PC-9 (cell line): ENCODE measurements at regions not wholly inside any gene's neighbourhood (a gene's known extent, or its start where the extent isn't known, plus 50 kb on each side); places are given as distances from the start of the nearest gene placed in this dataset.
"Not testable (repeated sequence)": the region's sequence is repeated elsewhere in the genome, so short reads cannot be mapped to it uniquely, and the experiment has no call there.

ENCODE experiments used
- BruUV-seq: library from RNA; stranded (reverse); fragments of 400-500 nt; replicated peaks from 2 replicates; lab custom pipeline; 2021; lab: Mats Ljungman, UMichigan
- CTCF ChIA-PET: fragments of 300-600 bp; sonication (Branson Sonifier 250); formaldehyde crosslinking; loops from one replicate; lab custom pipeline; 2022; ENCODE audit warnings: antibody characterized with exemption; lab: Charles Lee
- POLR2A ChIA-PET: fragments of 300-600 bp; sonication (Branson Sonifier 250); formaldehyde crosslinking; loops from one replicate; lab custom pipeline; 2022; ENCODE audit warnings: antibody characterized with exemption; ENCODE audit not compliant: unreplicated experiment; lab: Charles Lee
- DNase-seq, 2 experiments: peaks; one replicate each; pipeline versions ENCODE4 v3.0.0 to v3.0.0-alpha.2; 2015 to 2022; ENCODE audit warnings: mixed read lengths in 1 of 2
- H2AFZ ChIP-seq: fragments of 200-600 bp; sonication (generic); 2 replicates; pipeline ENCODE4 v1.8.1; 2017; ENCODE audit warnings: antibody characterized with exemption
- H3F3A ChIP-seq: fragments of 200-600 bp; sonication (generic); 2 replicates; pipeline ENCODE4 v1.8.1; 2017; ENCODE audit warnings: antibody characterized with exemption, mild to moderate bottlenecking, low read depth; ENCODE audit not compliant: insufficient read depth
- H3K27ac ChIP-seq: fragments of 200-600 bp; sonication (generic); 2 replicates; pipeline ENCODE4 v1.6.1; 2016; ENCODE audit warnings: mixed run types
- H3K27me3 ChIP-seq: fragments of 200-600 bp; sonication (generic); 2 replicates; pipeline ENCODE4 v1.6.1; 2016; ENCODE audit warnings: low read depth, mixed run types; ENCODE audit not compliant: insufficient read depth
- H3K36me3 ChIP-seq: fragments of 200-600 bp; sonication (generic); 2 replicates; pipeline ENCODE4 v1.6.1; 2016; ENCODE audit warnings: low read depth, mixed run types
- H3K4me1 ChIP-seq: fragments of 200-600 bp; sonication (generic); replicated peaks from 2 replicates; pipeline ENCODE4 v1.6.1; 2016; ENCODE audit warnings: mixed run types; ENCODE audit not compliant: insufficient read depth
- H3K4me2 ChIP-seq: fragments of 200-600 bp; sonication (generic); 2 replicates; pipeline ENCODE4 v1.6.1; 2017; ENCODE audit warnings: mixed run types
- H3K4me3 ChIP-seq: fragments of 200-600 bp; sonication (generic); 2 replicates; pipeline ENCODE4 v1.6.1; 2016; ENCODE audit warnings: mixed run types
- H3K79me2 ChIP-seq: fragments of 200-600 bp; sonication (generic); 2 replicates; pipeline ENCODE4 v1.6.1; 2017; ENCODE audit warnings: low read depth, mixed run types
- H3K9me2 ChIP-seq: fragments of 200-600 bp; sonication (generic); 2 replicates; pipeline ENCODE4 v1.8.1; 2017; ENCODE audit warnings: mild to moderate bottlenecking; ENCODE audit not compliant: insufficient read depth
- H3K9me3 ChIP-seq: fragments of 200-600 bp; sonication (generic); 2 replicates; pipeline ENCODE4 v1.8.1; 2016; ENCODE audit warnings: low read depth; ENCODE audit not compliant: insufficient read depth
- H4K20me1 ChIP-seq: fragments of 200-600 bp; sonication (generic); 2 replicates; pipeline ENCODE4 v1.8.1; 2017; ENCODE audit not compliant: insufficient read depth
- CTCF ChIP-seq: fragments of 200-600 bp; sonication (generic); conservative IDR thresholded peaks from 2 replicates; pipeline ENCODE4 v1.6.1; 2017; ENCODE audit warnings: mixed run types, antibody characterized with exemption, mild to moderate bottlenecking, moderate library complexity
- EZH2 ChIP-seq: fragments of 200-600 bp; sonication (generic); IDR thresholded peaks from 2 replicates; pipeline ENCODE4 v1.8.0; 2017; ENCODE audit warnings: antibody characterized with exemption, low read depth
- intact Hi-C: fragments of 100-400 bp; cut with micrococcal nuclease; formaldehyde crosslinking; loops from one replicate; pipeline ENCODE4 v1.10.0; 2022; ENCODE audit not compliant: unreplicated experiment

GRCh38 chr7:35875292-35875691 is 74.4 kb downstream of the SEPTIN7 start:
- intact Hi-C loops: loop anchor here (5.0 kb wide), 1 partner anchor 73 kb away; the partner anchor contains the start of gene SEPTIN7
- ChIA-PET CTCF (no interaction called here), POLR2A (no interaction called here)
- BruUV-seq: no TSS peak
- Histone ChIP-seq H3K4me2 (no peak overlapping the region), H4K20me1 (peaks cover 4% of the 10 kb centered on the region), H3K36me3 (peaks cover 14% of the 10 kb centered on the region; the same call in 1 of the 2 replicates), H2AFZ (no peak overlapping the region), H3K27ac (no peak overlapping the region), H3K9me2 (no peaks in the 10 kb centered on the region), H3K4me3 (no peak overlapping the region), H3K4me1 (no peaks in the 10 kb centered on the region), H3K79me2 (no peaks in the 10 kb centered on the region), H3K27me3 (no peaks in the 10 kb centered on the region), H3K9me3 (no peaks in the 10 kb centered on the region), H3F3A (no peaks in the 10 kb centered on the region)
- no peak for TF ChIP-seq CTCF
- no peak for TF ChIP-seq EZH2
- DNase-seq: no peak

- intact Hi-C loops: loop anchor here (5.0 kb wide), 1 partner anchor 76 kb away; the partner anchor contains the start of gene SEPTIN7
- BruUV-seq: no TSS peak
- H3K4me2 ChIP-seq: no peak overlapping the region
- no peaks in the 10 kb centered on the region for H4K20me1 ChIP-seq
- H3K4me3 ChIP-seq: no peak overlapping the region
- no peak overlapping the region for H3K27ac ChIP-seq
- H2AFZ ChIP-seq: no peak overlapping the region
- H3K4me1 ChIP-seq: no peaks in the 10 kb centered on the region
- TF ChIP-seq CTCF (no peak), EZH2 (no peak)
- CTCF ChIA-PET: interaction anchor here (0.6 kb wide), 1 partner anchor 168 kb away, joined by 4 read pairs; no protein-coding TSS in a partner anchor
- no peaks in the 10 kb centered on the region for H3K9me3 ChIP-seq
- POLR2A ChIA-PET: no interaction called here
- H3K79me2 ChIP-seq: no peaks in the 10 kb centered on the region
- H3F3A ChIP-seq: no peaks in the 10 kb centered on the region
- DNase-seq: no peak
- peaks cover 25% of the 10 kb centered on the region; the same call in 1 of the 2 replicates for H3K36me3 ChIP-seq
- no peaks in the 10 kb centered on the region for H3K9me2 ChIP-seq
- H3K27me3 ChIP-seq: no peaks in the 10 kb centered on the region
These were observed 77.5 kb downstream of the SEPTIN7 start for GRCh38 chr7:35878351-35878750.

DNA sequence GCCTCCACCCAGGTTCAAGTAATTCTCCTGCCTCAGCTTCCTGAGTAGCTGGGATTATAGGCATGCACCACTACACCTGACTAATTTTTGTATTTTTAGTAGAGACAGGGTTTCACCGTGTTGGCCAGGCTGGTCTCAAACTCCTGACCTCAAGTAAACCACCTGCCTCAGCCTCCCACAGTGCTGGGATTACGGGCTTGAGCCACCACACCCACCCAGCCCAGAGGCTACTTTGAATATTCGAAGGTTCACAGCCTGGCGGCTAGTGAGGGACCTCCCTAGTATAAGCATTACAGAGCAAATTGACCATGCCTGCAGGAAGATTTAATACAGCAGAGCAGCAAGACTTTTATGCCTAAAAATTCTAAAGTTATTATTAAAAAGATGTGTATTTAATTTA is 86.6 kb downstream of the SEPTIN7 start:
- CTCF ChIA-PET: not testable (repeated sequence)

DNA sequence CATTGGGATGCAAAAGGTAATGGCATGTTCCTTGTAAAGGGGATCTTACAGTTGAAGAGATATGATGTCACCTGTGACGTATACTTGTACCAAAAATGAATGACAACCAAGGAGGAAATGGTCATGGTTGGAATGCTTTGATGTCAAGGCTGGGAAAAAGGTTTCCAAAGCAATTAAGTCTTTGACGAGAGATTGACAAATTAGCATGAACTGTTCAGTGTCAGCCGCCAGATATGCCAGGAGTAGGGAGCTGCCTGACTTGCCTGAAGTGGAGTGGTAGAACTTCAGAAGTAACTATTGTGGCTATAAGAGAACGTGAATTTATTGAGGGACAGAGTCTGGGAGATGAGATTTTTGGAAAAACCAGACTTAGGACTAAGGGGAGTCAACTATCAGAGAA is 88.1 kb downstream of the SEPTIN7 start:
- ChIA-PET CTCF (no interaction called here), POLR2A (no interaction called here)
- TF ChIP-seq CTCF: no peak
- no peak for TF ChIP-seq EZH2
- Histone ChIP-seq H3K4me1 (no peaks in the 10 kb centered on the region), H3K79me2 (no peaks in the 10 kb centered on the region), H3K4me3 (no peak overlapping the region), H3K36me3 (peaks cover 9% of the 10 kb centered on the region), H4K20me1 (no peaks in the 10 kb centered on the region), H3K9me2 (no peaks in the 10 kb centered on the region), H3K27me3 (no peaks in the 10 kb centered on the region), H3K9me3 (no peaks in the 10 kb centered on the region), H3K4me2 (no peak overlapping the region), H3K27ac (no peak overlapping the region), H2AFZ (no peak overlapping the region), H3F3A (no peaks in the 10 kb centered on the region; the same call in 1 of the 2 replicates)
- intact Hi-C loops: no loop called here
- DNase-seq: no peak
- TSS peak; percentile 2 for BruUV-seq

More for the DNA sequence above, 86.6 kb downstream of the SEPTIN7 start:
- H3K27me3 ChIP-seq, H3K9me3 ChIP-seq, H3K4me1 ChIP-seq, POLR2A ChIA-PET, intact Hi-C loops, DNase-seq, H4K20me1 ChIP-seq, H3K4me2 ChIP-seq, H3K4me3 ChIP-seq, H3F3A ChIP-seq, H2AFZ ChIP-seq, H3K79me2 ChIP-seq, BruUV-seq, H3K27ac ChIP-seq, H3K9me2 ChIP-seq: not testable (repeated sequence)
- H3K36me3 ChIP-seq: peaks cover 12% of the 10 kb centered on the region
